Testis (tissue), 2 donors: ENCODE measurements at regions not wholly inside any gene's neighbourhood (a gene's known extent, or its start where the extent isn't known, plus 50 kb on each side); places are given as distances from the start of the nearest gene placed in this dataset.

ENCODE experiments used
- CTCF ChIP-seq, 3 experiments: fragments of 450-650 bp in 2 of 3; fragments of 200-600 bp in 1 of 3; sonication (generic) in 1 of 3; IDR thresholded peaks; one replicate each; pipeline ENCODE4 v1.5.1; 2016 to 2019; ENCODE audit warnings: antibody characterized with exemption in 3 of 3, mild to moderate bottlenecking in 2 of 3, moderate library complexity in 1 of 3
- POLR2A ChIP-seq: fragments of 450-650 bp; IDR thresholded peaks from one replicate; pipeline ENCODE4 v1.6.1; 2017; ENCODE audit warnings: antibody characterized with exemption, mild to moderate bottlenecking, moderate library complexity

- TF ChIP-seq POLR2A (no peak), CTCF (IDR thresholded peaks at IDR 0.05) (no peak)
These were observed 149.6 kb upstream of the PRPS1L1 start for GRCh38 chr7:18177129-18177814.
